ENCODE measurements at regions not wholly inside any gene's neighbourhood (a gene's known extent, or its start where the extent isn't known, plus 50 kb on each side); places are given as distances from the start of the nearest gene placed in this dataset.

DNA sequence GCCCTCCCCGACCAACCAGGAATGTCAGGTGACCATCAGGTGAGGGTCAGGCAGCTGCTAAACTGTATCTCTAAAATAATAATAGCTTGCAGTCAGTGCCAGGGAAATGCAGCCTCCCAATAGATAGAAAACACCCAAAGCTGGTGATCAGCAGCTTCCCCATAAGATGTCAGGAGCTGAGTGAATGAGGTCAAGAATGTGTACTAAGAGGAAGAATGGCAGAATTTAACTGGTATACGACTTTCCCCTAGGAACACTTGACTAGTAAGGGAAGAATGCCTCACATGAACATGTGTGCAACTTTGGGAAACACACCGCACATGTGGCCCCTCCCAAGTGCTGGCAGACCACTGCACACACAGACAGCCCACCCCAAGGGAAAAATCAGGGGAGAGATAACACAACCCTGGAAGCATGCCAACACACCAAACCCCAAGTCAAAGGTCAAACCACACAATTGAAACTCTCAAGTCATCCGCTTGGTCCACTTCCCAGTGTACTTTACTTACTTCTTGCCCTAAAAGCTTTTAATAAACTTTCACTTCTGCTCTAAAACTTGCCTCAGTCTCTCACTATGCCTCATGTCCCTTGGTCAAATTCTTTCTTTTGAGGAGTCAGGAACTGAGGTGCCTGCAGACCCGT, 806.5 kb downstream of the OTOL1 start:
- no TSS peak for BruUV-seq (replicated peaks)
- Histone ChIP-seq H3K27ac (ENCODE audit: low read length) (no peak overlapping the region), H3K4me3 (ENCODE audit: low read length) (no peak overlapping the region), H3F3A (ENCODE audit: low read length, unreplicated experiment) (no peaks in the 10 kb centered on the region), H4K20me1 (ENCODE audit: low read length) (no peaks in the 10 kb centered on the region), H3K9ac (ENCODE audit: low read length) (no peak overlapping the region), H3K79me2 (ENCODE audit: low read length) (no peaks in the 10 kb centered on the region), H3K36me3 (ENCODE audit: low read depth, low read length) (no peaks in the 10 kb centered on the region), H3K27me3 (ENCODE audit: low read length) (no peaks in the 10 kb centered on the region), H3K9me3 (ENCODE audit: low read length) (no peaks in the 10 kb centered on the region), H3K4me1 (ENCODE audit: insufficient read depth, low read length) (no peaks in the 10 kb centered on the region), H3K9me2 (replicated peaks; ENCODE audit: low read length) (no peaks in the 10 kb centered on the region), H3K4me2 (ENCODE audit: low read length) (no peak overlapping the region), H2AFZ (ENCODE audit: low read length) (no peak overlapping the region)
- ChIA-PET CTCF (no interaction called here), POLR2A (ENCODE audit: unreplicated experiment) (no interaction called here)
- intact Hi-C loops (cut with micrococcal nuclease): no loop called here
- DNase-seq (no peak), ATAC-seq (no peak)
- TF ChIP-seq, protein P1, sequence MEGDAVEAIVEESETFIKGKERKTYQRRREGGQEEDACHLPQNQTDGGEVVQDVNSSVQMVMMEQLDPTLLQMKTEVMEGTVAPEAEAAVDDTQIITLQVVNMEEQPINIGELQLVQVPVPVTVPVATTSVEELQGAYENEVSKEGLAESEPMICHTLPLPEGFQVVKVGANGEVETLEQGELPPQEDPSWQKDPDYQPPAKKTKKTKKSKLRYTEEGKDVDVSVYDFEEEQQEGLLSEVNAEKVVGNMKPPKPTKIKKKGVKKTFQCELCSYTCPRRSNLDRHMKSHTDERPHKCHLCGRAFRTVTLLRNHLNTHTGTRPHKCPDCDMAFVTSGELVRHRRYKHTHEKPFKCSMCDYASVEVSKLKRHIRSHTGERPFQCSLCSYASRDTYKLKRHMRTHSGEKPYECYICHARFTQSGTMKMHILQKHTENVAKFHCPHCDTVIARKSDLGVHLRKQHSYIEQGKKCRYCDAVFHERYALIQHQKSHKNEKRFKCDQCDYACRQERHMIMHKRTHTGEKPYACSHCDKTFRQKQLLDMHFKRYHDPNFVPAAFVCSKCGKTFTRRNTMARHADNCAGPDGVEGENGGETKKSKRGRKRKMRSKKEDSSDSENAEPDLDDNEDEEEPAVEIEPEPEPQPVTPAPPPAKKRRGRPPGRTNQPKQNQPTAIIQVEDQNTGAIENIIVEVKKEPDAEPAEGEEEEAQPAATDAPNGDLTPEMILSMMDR (conservative IDR thresholded peaks at IDR 0.05; ENCODE audit: low read depth, low read length): no peak
- TF ChIP-seq EZH2 (IDR thresholded peaks at IDR 0.05; ENCODE audit: low read length, unreplicated experiment): no peak
- TF ChIP-seq EZH2phosphoT487 (IDR thresholded peaks at IDR 0.05; ENCODE audit: borderline replicate concordance, low read length): no peak

DNA sequence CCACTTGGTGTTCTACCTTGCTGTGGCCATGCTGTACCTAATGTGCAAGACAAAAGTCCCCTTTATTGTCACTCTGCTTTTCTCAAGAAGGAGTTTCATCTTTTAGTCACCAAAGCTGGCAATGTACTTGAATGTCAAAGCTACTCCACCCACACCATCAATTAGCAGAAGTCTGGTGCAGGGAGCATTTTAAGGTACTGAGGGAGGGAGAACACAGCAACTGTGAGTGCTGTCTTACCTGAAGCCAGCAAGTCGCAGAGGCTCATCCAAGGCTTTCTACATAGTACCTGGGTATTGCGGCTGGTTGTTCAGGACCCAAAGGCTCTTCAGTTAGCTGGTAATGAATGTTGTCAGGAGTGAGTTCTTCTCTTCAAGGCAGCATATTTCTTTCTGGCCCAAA, 820.4 kb downstream of the OTOL1 start:
- no peaks in the 10 kb centered on the region for H3K36me3 ChIP-seq (ENCODE audit: low read depth, low read length)
- ChIA-PET CTCF (no interaction called here), POLR2A (ENCODE audit: unreplicated experiment) (no interaction called here)
- ATAC-seq (no peak), DNase-seq (no peak)
- H3K9me2 ChIP-seq (replicated peaks; ENCODE audit: low read length): no peaks in the 10 kb centered on the region
- no peak overlapping the region for H2AFZ ChIP-seq (ENCODE audit: low read length)
- no peak overlapping the region for H3K4me2 ChIP-seq (ENCODE audit: low read length)
- H3K27ac ChIP-seq (ENCODE audit: low read length): no peak overlapping the region
- no peaks in the 10 kb centered on the region for H3K79me2 ChIP-seq (ENCODE audit: low read length)
- H3K4me3 ChIP-seq (ENCODE audit: low read length): no peak overlapping the region
- H3K9ac ChIP-seq (ENCODE audit: low read length): no peak overlapping the region
- intact Hi-C loops (cut with micrococcal nuclease): no loop called here
- TF ChIP-seq, protein P1 (conservative IDR thresholded peaks at IDR 0.05; ENCODE audit: low read depth, low read length): no peak
- TF ChIP-seq EZH2 (IDR thresholded peaks at IDR 0.05; ENCODE audit: low read length, unreplicated experiment) (no peak), EZH2phosphoT487 (IDR thresholded peaks at IDR 0.05; ENCODE audit: borderline replicate concordance, low read length) (no peak)
- no TSS peak for BruUV-seq (replicated peaks)
- H3K27me3 ChIP-seq (ENCODE audit: low read length): no peaks in the 10 kb centered on the region
- no peaks in the 10 kb centered on the region for H3F3A ChIP-seq (ENCODE audit: low read length, unreplicated experiment)
- H3K4me1 ChIP-seq (ENCODE audit: insufficient read depth, low read length): no peaks in the 10 kb centered on the region
- no peaks in the 10 kb centered on the region for H4K20me1 ChIP-seq (ENCODE audit: low read length)
- H3K9me3 ChIP-seq (ENCODE audit: low read length): no peaks in the 10 kb centered on the region

DNA sequence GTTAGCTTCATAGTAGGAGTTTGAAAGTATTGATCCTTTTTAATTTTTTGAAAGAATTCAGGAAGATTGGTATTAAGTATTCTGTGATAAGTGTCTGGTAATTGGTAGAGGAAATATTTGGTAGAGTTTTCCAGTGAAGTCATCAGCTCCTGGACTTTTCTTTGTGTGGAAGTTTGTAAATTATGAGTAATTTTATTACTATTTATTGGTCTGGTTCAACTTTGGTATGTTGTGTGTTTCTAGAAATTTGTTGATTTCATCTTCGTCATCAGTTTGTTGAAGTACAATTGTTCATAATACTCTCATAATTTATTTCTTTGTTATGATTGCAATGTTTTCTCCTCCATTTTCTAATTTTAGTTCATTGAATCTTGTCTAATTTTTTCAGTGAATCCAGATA, 832.0 kb downstream of the OTOL1 start:
- Histone ChIP-seq H3K4me1 (ENCODE audit: insufficient read depth, low read length) (peaks cover 31% of the 10 kb centered on the region), H3K36me3 (ENCODE audit: low read depth, low read length) (no peaks in the 10 kb centered on the region), H3K4me2 (ENCODE audit: low read length) (peak overlapping the region; percentile 23), H3K27me3 (ENCODE audit: low read length) (no peaks in the 10 kb centered on the region), H2AFZ (ENCODE audit: low read length) (0 out of 2 replicates have a peak overlapping the region, but pooled peaks have one; percentile 8), H3K27ac (ENCODE audit: low read length) (peak overlapping the region; percentile 13), H3K4me3 (ENCODE audit: low read length) (no peak overlapping the region), H3F3A (ENCODE audit: low read length, unreplicated experiment) (no peaks in the 10 kb centered on the region), H3K9me2 (replicated peaks; ENCODE audit: low read length) (no peaks in the 10 kb centered on the region), H3K9me3 (ENCODE audit: low read length) (no peaks in the 10 kb centered on the region), H4K20me1 (ENCODE audit: low read length) (no peaks in the 10 kb centered on the region), H3K79me2 (ENCODE audit: low read length) (no peaks in the 10 kb centered on the region), H3K9ac (ENCODE audit: low read length) (no peak overlapping the region)
- peak; percentile 53 for ATAC-seq
- intact Hi-C loops (cut with micrococcal nuclease): loop anchor here (2.0 kb wide), 1 partner anchor 34 kb away; no protein-coding TSS in a partner anchor
- TF ChIP-seq, protein P1 (conservative IDR thresholded peaks at IDR 0.05; ENCODE audit: low read depth, low read length): no peak
- TF ChIP-seq EZH2 (IDR thresholded peaks at IDR 0.05; ENCODE audit: low read length, unreplicated experiment) (no peak), EZH2phosphoT487 (IDR thresholded peaks at IDR 0.05; ENCODE audit: borderline replicate concordance, low read length) (no peak)
- no TSS peak for BruUV-seq (replicated peaks)
- DNase-seq: peak; percentile 59
- ChIA-PET CTCF (no interaction called here), POLR2A (ENCODE audit: unreplicated experiment) (interaction anchor here (0.6 kb wide), 1 partner anchor 312 kb away, joined by 3 read pairs; no protein-coding TSS in a partner anchor)
